NOMO-1 treated with DMSO at 0.1 percent for 48 hours (cell line): ENCODE measurements at regions not wholly inside any gene's neighbourhood (a gene's known extent, or its start where the extent isn't known, plus 50 kb on each side); places are given as distances from the start of the nearest gene placed in this dataset.

Experiments
- DNase-seq: peaks from one replicate; lab custom pipeline; 2025; ENCODE audit not compliant: unreplicated experiment; lab: John Stamatoyannopoulos, UW

GRCh38 chr14:87816416-87816815 is 176.6 kb downstream of the GALC start:
- no peak for DNase-seq

GRCh38 chr14:87815121-87815520 is 177.9 kb downstream of the GALC start:
- DNase-seq = no peak

- DNase-seq = no peak
Measured at GRCh38 chr14:87813686-87814085, 179.3 kb downstream of the GALC start.

- no peak for DNase-seq
Measured at GRCh38 chr14:87813211-87813610, 179.8 kb downstream of the GALC start.

- no peak for DNase-seq
Measured at GRCh38 chr14:87811246-87811645, 181.7 kb downstream of the GALC start.

- DNase-seq = no peak
Measured at GRCh38 chr14:87810711-87811110, 182.3 kb downstream of the GALC start.

- DNase-seq = no peak
Measured at GRCh38 chr14:87809261-87809660, 183.7 kb downstream of the GALC start.

- no peak for DNase-seq
Measured at GRCh38 chr14:87805315-87805723, 187.7 kb downstream of the GALC start.

- no peak for DNase-seq
Measured at GRCh38 chr14:87800216-87800615, 192.8 kb downstream of the GALC start.

GRCh38 chr14:87799400-87799799 is 193.6 kb downstream of the GALC start:
- DNase-seq = no peak

- no peak for DNase-seq
Measured at GRCh38 chr14:87797001-87797400, 196.0 kb downstream of the GALC start.

- DNase-seq = no peak
Measured at GRCh38 chr14:87794561-87794960, 198.4 kb downstream of the GALC start.

- no peak for DNase-seq
Measured at GRCh38 chr14:87785897-87786296, 207.1 kb downstream of the GALC start.

- DNase-seq = no peak
Measured at GRCh38 chr14:87784386-87784785, 208.6 kb downstream of the GALC start.

GRCh38 chr14:87783071-87783470 is 209.9 kb downstream of the GALC start:
- no peak for DNase-seq

- no peak for DNase-seq
Measured at GRCh38 chr14:87772854-87773253, 220.1 kb downstream of the GALC start.

- no peak for DNase-seq
Measured at GRCh38 chr14:87767567-87767901, 225.4 kb downstream of the GALC start.

- DNase-seq = no peak
Measured at GRCh38 chr14:87758876-87759275, 234.1 kb downstream of the GALC start.

GRCh38 chr14:87756661-87757060 is 236.3 kb downstream of the GALC start:
- DNase-seq = peak; percentile 18

GRCh38 chr14:87754520-87755223 is 238.3 kb downstream of the GALC start:
- DNase-seq = peak; percentile 52

- no peak for DNase-seq
Measured at GRCh38 chr14:87748558-87748957, 244.4 kb downstream of the GALC start.

- peak; percentile 16 for DNase-seq
Measured at GRCh38 chr14:87745507-87746118, 247.4 kb downstream of the GALC start.
